HG03432 (cell line): ENCODE measurements at regions not wholly inside any gene's neighbourhood (a gene's known extent, or its start where the extent isn't known, plus 50 kb on each side); places are given as distances from the start of the nearest gene placed in this dataset.
"Not testable (repeated sequence)": the region's sequence is repeated elsewhere in the genome, so short reads cannot be mapped to it uniquely, and the experiment has no call there.

Experiments
- ATAC-seq: cut with Tn5 transposase; IDR thresholded peaks from one replicate; pipeline ENCODE4 v1.9.1; 2021; ENCODE audit warnings: mild to moderate bottlenecking, moderate library complexity; ENCODE audit not compliant: unreplicated experiment

- ATAC-seq, result no peak
Measured at GRCh38 chr2:63692002-63692606, 103.3 kb downstream of the MDH1 start.

GRCh38 chr2:63695583-63695982, 106.8 kb downstream of the MDH1 start:
- no peak for ATAC-seq

- ATAC-seq, result no peak
Measured at GRCh38 chr2:63696496-63696895, 107.7 kb downstream of the MDH1 start.

GRCh38 chr2:63697160-63697559, 108.4 kb downstream of the MDH1 start:
- ATAC-seq, result no peak

- ATAC-seq, result no peak
Measured at GRCh38 chr2:63698786-63699548, 110.2 kb downstream of the MDH1 start.

- ATAC-seq, result no peak
Measured at GRCh38 chr2:63699549-63699839, 110.7 kb downstream of the MDH1 start.

GRCh38 chr2:63700271-63700670, 111.5 kb downstream of the MDH1 start:
- ATAC-seq, result no peak

GRCh38 chr2:63701406-63701805, 112.6 kb downstream of the MDH1 start:
- ATAC-seq, result no peak

GRCh38 chr2:63706084-63706483, 117.3 kb downstream of the MDH1 start:
- not testable (repeated sequence) for ATAC-seq

- no peak for ATAC-seq
Measured at GRCh38 chr2:63710732-63711131, 122.0 kb downstream of the MDH1 start.

- ATAC-seq, result no peak
Measured at GRCh38 chr2:63712748-63713147, 124.0 kb downstream of the MDH1 start.

- no peak for ATAC-seq
Measured at GRCh38 chr2:63716146-63716545, 125.5 kb upstream of the UGP2 start.

- ATAC-seq, result no peak
Measured at GRCh38 chr2:63719052-63719451, 122.6 kb upstream of the UGP2 start.

GRCh38 chr2:63721082-63721424, 120.6 kb upstream of the UGP2 start:
- no peak for ATAC-seq

- not testable (repeated sequence) for ATAC-seq
Measured at GRCh38 chr2:63722284-63722683, 119.4 kb upstream of the UGP2 start.

GRCh38 chr2:63723709-63724108, 118.0 kb upstream of the UGP2 start:
- no peak for ATAC-seq

- ATAC-seq, result not testable (repeated sequence)
Measured at GRCh38 chr2:63725212-63725611, 116.5 kb upstream of the UGP2 start.

- no peak for ATAC-seq
Measured at GRCh38 chr2:63729362-63729761, 112.3 kb upstream of the UGP2 start.

- no peak for ATAC-seq
Measured at GRCh38 chr2:63729831-63730230, 111.9 kb upstream of the UGP2 start.

GRCh38 chr2:63734510-63734909, 107.2 kb upstream of the UGP2 start:
- ATAC-seq, result no peak

GRCh38 chr2:63735263-63735662, 106.4 kb upstream of the UGP2 start:
- ATAC-seq, result no peak

- no peak for ATAC-seq
Measured at GRCh38 chr2:63735931-63736330, 105.8 kb upstream of the UGP2 start.

- ATAC-seq, result no peak
Measured at GRCh38 chr2:63736354-63736753, 105.3 kb upstream of the UGP2 start.
